ENCODE measurements at regions not wholly inside any gene's neighbourhood (a gene's known extent, or its start where the extent isn't known, plus 50 kb on each side); places are given as distances from the start of the nearest gene placed in this dataset.

- H3K4me3 ChIP-seq (ENCODE audit: low read depth, low read length) = no peak overlapping the region
- TF ChIP-seq, protein P1, sequence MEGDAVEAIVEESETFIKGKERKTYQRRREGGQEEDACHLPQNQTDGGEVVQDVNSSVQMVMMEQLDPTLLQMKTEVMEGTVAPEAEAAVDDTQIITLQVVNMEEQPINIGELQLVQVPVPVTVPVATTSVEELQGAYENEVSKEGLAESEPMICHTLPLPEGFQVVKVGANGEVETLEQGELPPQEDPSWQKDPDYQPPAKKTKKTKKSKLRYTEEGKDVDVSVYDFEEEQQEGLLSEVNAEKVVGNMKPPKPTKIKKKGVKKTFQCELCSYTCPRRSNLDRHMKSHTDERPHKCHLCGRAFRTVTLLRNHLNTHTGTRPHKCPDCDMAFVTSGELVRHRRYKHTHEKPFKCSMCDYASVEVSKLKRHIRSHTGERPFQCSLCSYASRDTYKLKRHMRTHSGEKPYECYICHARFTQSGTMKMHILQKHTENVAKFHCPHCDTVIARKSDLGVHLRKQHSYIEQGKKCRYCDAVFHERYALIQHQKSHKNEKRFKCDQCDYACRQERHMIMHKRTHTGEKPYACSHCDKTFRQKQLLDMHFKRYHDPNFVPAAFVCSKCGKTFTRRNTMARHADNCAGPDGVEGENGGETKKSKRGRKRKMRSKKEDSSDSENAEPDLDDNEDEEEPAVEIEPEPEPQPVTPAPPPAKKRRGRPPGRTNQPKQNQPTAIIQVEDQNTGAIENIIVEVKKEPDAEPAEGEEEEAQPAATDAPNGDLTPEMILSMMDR (IDR thresholded peaks at IDR 0.05; ENCODE audit: control insufficient read depth, extremely low read depth, insufficient read depth) = no peak
- DNase-seq (ENCODE audit: low read depth) = no peak
Observed at GRCh38 chr3:106239195-106239697, 370.4 kb upstream of the CBLB start.

- TF ChIP-seq, protein P1 (IDR thresholded peaks at IDR 0.05; ENCODE audit: control insufficient read depth, extremely low read depth, insufficient read depth) = no peak
- no peak for DNase-seq (ENCODE audit: low read depth)
Observed at GRCh38 chr3:106241593-106241992, 372.8 kb upstream of the CBLB start.

DNA sequence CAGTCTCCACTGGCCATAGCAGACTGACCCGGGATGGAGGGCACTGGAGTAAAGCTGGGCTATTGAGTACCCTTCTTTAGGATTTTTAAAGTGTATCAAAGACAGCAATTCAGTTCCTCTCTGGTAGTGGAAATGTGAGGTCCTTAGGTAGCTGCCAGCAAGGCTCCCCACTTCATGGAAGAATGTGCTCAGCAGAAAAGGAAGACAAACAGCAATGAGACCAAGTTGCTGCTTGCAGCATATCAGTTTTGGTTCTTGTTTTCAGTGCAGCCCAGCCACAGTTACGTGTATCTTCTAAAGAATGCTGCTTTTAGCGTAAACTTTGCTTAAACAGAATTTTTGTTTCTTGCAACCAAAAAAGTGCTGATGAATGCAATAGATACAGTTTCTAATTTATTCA is 374.0 kb upstream of the CBLB start:
- no peak for DNase-seq (ENCODE audit: low read depth)
- TF ChIP-seq, protein P1 (IDR thresholded peaks at IDR 0.05; ENCODE audit: control insufficient read depth, extremely low read depth, insufficient read depth) = no peak
- no peak overlapping the region for H3K4me3 ChIP-seq (ENCODE audit: low read depth, low read length)

More at GRCh38 chr3:106241593-106241992, 372.8 kb upstream of the CBLB start:
- no peak overlapping the region for H3K4me3 ChIP-seq (ENCODE audit: low read depth, low read length)

DNA sequence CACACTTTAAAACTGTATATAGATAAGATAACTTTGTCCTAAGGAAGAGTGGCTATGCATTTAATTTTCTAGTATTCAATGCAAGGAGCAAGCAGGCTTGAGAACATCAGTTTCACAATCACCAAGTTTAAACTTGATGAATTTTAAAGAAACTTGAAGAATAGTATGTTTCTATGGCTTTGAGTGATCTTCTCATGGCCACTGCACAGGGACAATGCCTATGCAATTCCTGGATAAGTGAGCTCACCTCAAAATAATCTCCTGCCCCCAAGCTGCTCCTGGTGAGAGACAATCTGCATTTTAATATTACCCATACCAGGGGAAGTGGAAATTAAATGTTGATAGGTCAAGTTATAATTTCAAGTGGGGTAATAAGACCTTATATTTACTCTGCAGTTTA is 376.6 kb upstream of the CBLB start:
- TF ChIP-seq, protein P1 (IDR thresholded peaks at IDR 0.05; ENCODE audit: control insufficient read depth, extremely low read depth, insufficient read depth) = no peak
- H3K4me3 ChIP-seq (ENCODE audit: low read depth, low read length) = no peak overlapping the region
- no peak for DNase-seq (ENCODE audit: low read depth)

GRCh38 chr3:106247902-106248684 is 379.3 kb upstream of the CBLB start:
- DNase-seq (ENCODE audit: low read depth) = no peak

DNA sequence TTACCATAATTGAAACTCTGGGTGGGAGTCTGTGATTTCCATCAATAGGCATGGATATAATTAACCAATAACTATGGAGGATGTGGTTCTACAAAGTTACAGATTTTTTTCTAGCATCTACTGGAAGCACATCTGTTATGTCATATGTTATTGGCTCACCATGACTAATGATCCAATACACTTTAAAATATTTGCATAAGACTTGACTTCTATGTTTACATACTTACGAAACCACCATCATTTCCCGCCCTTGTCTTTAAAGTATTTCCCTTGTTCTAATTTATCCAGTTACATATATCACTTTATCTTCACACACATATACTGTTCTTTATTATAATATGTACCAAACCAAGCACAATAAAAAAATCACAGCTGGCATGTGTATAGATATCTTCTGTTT is 380.3 kb upstream of the CBLB start:
- TF ChIP-seq, protein P1 (IDR thresholded peaks at IDR 0.05; ENCODE audit: control insufficient read depth, extremely low read depth, insufficient read depth) = no peak
- no peak for DNase-seq (ENCODE audit: low read depth)

More at GRCh38 chr3:106247902-106248684, 379.3 kb upstream of the CBLB start:
- no peak overlapping the region for H3K4me3 ChIP-seq (ENCODE audit: low read depth, low read length)
- TF ChIP-seq, protein P1 (IDR thresholded peaks at IDR 0.05; ENCODE audit: control insufficient read depth, extremely low read depth, insufficient read depth) = no peak

More for the DNA sequence above, 380.3 kb upstream of the CBLB start:
- no peak overlapping the region for H3K4me3 ChIP-seq (ENCODE audit: low read depth, low read length)

Data from LNCaP clone FGC (cell line).